Stimulated activated CD4-positive, alpha-beta T cell treated with anti-CD3 and anti-CD28 coated beads, Interleukin-1b, Interleukin-23, amount 100 ng/mL, for 48 hours (primary cell): ENCODE measurements at regions not wholly inside any gene's neighbourhood (a gene's known extent, or its start where the extent isn't known, plus 50 kb on each side); places are given as distances from the start of the nearest gene placed in this dataset.
"Not testable (repeated sequence)": the region's sequence is repeated elsewhere in the genome, so short reads cannot be mapped to it uniquely, and the experiment has no call there.

Source experiments
- DNase-seq: peaks from one replicate; pipeline ENCODE4 v3.0.0-alpha.2; 2020

DNA sequence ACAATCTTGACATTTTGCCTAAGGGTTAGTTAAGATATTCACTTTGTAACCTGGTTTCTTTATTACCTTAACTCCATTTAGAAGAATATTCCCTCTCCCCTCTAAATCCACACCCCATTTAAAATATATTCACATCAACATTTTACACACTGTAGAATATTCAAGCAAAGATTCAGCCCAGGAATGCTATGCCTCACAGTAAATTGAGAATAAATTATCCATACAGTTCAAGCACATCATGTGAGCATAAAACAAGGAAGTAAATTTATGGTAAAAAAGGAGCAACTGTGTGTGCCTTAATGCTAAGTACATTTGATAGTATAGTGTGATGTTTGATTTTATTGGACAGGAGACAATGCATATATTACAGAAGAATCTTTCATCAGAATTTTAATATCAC, 806.6 kb upstream of the KIF2B start:
- no peak for DNase-seq

DNA sequence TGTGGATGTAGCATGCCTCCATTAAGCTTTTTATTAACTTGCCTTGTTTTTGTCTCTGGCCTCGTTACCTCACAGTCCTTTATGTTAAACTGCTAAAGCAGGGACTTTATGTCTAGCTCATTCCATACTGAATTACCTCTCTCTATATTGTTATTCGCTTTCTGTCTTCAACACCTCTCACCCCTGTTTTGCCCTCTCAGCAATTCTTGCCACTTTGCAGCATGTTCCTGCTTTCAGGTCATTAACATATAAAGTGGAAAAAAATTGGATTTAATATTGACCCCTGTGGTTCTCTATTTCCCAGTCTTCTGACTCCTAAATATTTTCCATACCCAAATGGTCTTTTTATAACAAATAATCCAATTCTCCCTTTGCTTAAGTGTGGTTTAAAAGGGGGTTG, 810.4 kb upstream of the KIF2B start:
- DNase-seq, result no peak

DNA sequence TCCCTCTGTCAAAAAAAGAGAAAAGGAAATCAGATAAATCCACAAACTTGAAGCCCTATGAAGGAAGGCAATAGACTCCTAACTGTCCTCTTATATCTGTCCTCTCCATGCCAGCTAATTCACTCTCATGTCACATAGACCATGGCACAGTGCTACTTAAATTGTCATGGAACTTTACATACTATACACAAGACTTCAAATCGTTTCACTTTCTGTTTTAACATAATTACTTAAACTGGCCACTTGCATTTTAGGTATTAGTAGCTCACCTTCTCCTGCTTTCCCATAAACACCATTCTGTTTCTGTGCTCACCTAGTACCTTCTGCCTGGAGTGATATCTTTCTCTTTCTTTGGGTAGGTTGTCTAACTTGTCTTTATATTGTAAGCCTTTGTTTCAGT, 816.7 kb upstream of the KIF2B start:
- no peak for DNase-seq

DNA sequence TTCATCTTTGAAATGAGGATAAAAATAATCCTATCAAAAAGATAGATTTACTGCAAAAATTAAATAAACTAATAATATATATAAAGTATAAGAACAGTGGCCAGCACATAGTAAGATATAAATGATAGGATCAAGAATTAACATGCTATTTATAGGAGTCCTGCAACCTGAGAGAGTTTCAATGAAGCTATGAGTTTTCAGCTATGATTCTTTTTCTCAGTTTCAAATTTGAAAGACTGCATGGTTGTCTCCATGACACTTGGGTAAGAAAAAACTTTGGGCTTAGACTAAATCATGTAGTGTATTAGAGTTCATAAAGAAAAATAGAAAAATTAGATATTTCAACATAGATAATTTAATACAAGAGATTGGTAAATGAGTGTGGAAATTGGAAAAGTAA, 817.8 kb upstream of the KIF2B start:
- no peak for DNase-seq

DNA sequence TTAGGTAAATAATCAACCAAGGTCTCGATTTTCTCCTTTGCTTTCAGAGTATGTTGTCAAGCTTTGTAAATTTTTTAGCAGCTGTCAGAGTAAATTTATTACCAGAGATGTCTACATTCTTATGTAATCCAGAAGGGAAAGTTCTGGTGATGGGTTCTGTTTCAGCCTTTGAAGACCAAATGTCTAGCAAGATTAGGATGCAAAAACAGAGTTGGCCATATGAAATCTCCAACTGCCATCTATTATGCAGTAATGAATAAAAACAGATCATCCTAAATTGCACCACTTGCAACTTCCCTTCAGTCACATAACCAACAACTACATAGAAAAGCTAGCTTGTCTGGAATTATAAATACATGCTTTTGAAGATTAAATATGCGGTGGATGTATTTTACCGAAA, 826.8 kb upstream of the KIF2B start:
- DNase-seq, result no peak

DNA sequence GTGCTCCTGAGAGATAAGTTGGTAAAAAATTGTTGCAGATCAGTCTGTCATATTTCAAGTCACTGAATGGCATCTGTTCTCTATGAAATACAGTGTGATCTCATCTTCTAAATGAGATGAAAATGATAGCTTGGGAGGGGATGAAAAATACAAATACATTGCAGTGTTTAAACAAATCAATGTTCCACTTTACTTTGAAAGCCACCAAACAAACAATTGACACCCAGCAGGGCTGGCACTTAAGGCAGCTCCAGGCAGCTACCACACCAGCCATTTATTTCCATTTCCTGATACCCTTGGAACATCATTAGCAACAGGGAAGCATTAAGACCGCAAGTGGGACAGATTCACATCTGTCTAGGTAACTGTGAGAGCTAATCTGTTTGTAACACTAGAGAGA, 827.6 kb upstream of the KIF2B start:
- no peak for DNase-seq

DNA sequence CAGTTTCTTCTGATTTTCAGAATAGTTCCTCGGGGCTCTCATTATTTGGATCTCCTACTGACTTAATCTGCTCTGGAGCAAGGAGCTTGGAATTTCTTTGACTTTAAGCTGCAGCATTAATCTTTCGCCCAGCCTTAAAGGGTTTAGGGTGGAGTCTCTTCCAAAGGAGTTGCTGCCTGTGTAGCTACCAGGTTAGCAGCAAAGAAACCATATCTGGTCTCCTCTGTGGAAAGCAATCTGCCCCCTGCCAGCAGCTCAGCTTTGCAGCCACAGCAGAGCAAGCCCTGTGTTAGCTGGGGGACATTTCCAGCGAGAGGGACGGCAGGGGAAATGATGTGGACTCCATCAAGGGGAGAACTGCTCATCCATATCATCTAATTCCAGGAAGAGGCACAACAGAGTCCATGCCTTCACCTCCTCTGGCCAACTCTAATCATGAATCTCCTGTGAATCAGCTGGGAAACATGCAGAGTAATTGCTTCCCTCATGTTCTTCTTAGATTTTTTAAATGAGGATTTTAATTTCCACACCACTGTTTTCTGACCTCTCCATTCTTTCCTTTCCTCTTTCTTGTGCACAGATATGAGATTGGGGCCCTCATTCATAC, 827.6 kb upstream of the CA10 start:
- no peak for DNase-seq

DNA sequence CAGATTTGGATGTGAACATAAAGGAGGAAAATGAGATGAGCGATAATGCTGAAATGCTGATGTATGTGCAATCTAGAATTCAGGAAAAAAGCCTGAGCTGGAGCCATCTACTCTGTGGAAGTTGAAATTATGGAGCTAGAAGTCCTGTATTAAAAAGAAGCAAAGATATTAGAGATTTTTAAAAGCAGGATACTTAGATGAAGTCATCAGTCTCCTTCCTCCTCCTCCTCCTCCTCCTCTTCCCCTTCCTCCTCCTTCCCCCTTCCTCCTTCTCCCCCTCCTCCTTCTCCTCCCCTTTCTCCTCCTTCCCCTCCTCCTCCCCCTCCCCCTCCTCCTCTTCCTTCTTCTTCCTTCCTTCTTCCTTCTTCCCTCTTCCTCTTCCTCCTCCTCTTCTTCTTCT, 823.8 kb upstream of the CA10 start:
- DNase-seq, result no peak

DNA sequence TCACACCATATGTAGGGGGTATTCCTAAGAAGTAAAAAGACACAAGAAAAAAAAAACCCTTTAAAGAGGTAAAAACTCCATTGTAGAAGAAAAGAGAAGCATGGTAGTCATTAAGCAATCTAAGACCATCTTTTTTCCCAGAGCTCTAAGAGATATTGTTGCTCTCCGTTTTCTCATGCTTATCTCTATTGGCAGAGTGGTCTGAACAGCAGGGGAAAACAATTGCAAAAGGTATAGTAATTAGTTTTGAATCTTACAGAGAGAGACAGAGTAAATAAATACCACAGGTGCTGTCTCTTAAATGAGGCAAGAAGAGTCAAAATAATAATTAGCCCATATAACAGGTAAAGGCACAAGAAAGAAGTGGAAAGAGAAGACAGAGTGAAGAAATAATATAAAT, 821.4 kb upstream of the CA10 start:
- no peak for DNase-seq

DNA sequence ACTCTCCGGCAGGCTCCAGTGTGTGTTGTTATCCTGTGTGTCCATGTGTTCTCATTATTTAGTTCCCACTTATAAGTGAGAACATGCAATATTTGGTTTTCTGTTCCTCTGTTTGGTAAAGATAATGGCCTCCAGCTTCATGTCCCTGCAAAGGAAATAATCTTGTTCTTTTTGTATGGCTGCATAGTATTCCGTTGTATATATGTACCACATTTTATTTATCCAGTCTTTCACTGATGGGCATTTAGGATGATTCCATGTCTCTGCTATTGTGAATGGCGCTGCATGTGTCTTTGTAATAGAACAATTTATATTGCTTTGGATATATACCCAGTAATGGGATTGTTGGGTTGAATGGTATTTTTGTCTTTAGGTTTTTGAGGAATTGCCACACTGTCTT, 807.3 kb upstream of the CA10 start:
- no peak for DNase-seq

DNA sequence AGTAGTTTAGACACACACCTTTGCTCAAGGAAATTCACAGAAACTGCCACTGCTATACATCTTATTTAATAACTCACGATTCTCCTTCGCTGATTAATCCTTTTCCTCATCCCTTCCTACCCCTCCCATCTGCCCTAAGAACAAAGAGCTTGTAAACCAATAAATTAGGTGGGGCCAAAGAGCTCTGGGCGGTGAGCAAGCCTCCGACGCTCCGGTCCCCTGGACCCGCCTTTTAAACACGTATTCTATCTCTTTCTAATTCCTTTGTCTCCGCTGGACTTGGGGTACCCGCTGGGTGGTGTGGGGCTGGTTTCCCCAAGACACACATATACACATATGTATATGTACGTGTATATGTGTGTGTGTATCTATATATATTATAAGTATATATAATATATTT, 803.2 kb upstream of the CA10 start:
- not testable (repeated sequence) for DNase-seq

DNA sequence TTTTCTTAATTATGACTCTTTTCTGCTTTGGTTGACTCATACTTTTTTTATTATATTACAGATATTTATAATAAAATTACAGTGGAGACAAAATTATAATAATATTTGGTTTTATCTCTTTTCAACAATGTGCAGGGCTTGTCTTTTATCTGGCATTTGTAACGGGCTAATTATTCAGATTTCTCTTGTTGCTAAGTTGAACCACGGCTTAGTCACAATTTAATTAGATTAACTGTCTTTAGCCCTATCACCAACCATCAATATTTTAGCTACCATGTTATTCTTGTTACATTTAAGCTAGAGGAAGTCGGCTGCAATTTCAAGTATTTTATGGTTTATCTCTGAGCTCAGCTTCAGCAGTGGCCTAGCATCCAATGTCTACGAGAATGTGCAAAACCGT, 798.9 kb upstream of the CA10 start:
- DNase-seq, result no peak

DNA sequence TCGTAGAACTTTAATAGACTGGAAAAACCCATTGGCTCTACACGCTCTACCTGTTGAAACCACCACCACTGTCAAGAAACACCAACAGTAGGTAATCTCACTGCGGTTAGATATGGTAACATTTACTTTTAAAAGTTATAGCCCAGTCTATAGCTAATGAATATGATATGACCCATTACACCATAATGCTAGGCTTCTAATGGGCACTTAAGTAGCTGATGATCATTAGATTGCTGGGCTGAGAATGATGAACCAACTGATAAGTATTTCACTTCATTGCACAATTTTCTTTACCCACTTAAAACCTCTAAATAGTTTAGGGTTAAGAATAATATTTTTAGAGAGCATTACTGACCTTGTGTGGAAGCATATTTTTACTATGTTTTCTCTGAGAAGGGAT, 788.9 kb upstream of the CA10 start:
- no peak for DNase-seq

DNA sequence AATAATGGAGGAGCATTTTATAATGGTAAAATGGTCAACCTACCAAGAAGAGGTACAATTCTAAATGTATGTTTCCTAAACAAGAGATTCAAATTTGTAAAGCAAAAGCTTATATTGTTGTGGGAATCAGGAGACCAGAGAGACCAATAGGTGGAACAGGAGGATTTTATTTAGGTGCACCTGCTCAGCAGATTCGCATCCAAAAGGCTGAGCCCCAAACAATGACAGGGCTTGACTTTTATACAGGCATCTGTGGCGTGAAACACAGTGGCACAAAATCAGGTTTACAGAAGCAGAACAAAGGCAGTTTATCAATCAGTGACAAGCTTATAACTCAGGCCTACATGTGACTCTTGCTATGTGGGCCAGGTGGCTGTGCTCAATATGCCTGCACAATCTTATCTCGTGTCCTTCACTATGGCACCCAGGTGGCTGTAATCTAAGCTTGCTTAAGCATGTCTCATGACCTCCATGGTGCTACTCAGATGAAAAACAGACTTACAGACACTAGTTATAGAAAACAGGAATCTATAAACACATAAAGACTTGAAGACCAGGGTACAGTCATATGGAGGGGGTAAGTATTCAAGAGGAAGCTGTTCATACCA, 780.2 kb upstream of the CA10 start:
- no peak for DNase-seq

DNA sequence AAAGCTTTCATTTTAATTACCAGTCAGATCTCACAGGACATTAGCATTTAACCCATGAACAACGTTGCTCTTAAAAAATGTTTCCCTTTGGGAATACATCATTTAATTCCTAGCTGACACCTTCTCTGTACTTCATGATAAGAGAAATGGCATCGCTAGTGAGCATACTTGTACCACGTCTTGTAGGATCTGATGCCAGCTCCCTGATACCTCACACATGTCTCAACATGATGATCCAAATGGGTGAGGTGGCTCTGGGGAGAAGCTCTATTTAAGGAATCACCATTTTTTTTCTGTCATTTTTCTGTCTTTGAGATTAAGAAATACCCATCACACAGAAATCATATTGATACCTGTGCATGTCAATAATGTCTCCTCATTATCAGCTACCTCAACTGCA, 772.1 kb upstream of the CA10 start:
- no peak for DNase-seq

DNA sequence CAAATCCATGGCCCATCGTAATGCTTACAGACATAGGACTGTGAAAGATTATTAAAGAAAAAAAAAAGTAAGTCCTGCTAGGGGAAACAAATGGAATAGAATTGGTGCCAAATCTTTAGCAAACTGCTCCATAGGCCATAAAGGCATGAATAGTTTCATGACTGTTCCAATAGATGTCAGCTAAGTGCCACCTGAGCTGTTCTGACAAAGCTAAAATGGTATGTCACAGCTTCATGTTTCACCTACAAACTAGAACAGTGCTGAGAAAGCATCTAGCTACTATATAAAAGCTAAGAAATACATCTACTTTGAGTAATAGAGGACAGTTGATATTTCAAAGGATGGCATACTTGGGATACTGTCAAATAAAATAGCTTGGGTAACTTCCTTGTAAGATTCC, 771.6 kb upstream of the CA10 start:
- no peak for DNase-seq

DNA sequence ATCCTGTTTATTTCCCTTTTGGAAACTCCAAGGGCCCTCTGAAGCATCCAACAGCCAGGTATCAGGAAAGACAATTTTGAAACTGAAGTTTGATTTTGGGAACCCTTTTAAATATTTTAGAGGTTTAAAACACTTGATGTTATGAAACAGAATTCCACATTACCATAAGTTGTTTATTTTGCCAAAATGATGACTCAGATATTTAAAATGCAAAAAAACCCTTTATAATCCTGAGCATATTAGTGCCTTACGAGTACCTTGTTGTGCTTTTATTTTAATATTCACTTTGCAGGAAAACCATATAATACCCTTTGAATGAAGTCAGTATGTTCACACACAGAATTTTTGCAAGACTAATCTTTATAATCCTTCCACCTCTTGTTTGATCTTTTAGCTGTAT, 765.1 kb upstream of the CA10 start:
- no peak for DNase-seq

DNA sequence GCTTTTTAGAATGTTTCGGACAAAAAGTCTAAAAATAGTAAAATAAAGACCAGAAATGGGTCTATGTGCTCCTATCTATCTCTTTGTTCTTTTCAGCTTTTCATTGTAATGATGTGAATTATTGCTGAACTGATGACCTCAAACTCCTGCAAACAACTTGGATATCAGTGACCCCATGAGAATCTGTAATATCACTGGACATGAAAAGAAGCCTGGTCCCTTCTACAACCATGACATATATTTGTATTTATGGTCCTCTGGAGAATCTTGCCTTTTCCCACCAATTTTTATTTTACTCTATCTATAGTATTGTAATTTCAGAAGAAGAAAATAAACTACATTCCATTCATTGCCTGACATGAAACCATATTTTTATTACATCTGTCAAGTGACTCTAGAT, 740.7 kb upstream of the CA10 start:
- DNase-seq, result no peak

DNA sequence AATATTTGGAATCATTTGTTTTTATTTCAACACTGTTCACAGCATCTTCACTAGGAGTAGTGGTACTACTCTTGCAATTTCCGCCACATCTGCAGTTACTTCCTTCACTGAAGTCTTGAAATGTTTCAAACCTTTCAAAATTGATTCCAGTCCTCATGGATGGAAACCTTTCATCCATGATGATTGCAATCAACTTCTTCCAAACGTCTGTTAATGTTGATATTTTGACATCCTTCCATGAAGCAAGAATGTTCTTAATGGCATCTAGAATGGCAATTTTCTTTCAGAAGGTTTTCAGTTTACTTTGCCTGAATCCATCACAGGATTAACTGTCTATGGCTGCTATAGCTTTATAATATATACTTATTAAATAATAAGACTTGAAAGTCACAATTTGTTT, 736.8 kb upstream of the CA10 start:
- DNase-seq, result no peak

DNA sequence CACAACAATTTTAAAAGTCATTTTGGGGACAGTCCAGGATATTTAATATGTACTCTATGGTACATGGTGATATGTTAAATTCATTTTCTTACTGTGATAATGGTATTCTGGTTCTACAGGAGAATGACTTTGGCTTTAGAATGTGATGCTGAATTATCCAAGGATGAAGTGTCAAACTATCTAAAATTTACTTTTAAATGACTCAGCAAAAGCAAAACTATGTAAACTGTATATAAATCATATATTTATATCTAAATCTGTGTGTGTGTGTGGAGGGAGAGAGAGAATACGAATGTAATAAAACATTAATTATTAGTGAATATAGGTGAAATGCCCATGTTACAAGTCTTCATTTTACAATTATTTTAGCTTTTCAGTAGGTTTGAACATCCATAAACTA, 733.8 kb upstream of the CA10 start:
- no peak for DNase-seq

DNA sequence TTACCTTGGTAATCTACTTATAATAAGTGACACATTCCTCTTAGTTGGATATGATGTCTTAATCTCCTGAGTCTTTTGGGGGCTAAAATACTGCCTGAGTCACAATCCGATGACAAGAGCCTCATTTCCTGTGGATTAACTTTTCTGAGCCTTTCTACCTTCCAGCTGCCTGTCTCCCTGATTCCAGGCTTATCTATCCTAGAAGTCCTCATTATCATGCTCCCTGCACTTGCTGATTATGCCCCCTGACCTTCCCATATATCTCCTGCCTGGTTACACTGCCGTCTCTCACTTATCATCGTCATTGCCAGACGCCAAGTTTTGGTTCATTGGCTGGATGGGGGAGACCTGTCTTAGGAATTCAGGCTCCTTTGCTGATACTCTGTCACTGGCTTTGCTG, 727.4 kb upstream of the CA10 start:
- DNase-seq, result no peak

DNA sequence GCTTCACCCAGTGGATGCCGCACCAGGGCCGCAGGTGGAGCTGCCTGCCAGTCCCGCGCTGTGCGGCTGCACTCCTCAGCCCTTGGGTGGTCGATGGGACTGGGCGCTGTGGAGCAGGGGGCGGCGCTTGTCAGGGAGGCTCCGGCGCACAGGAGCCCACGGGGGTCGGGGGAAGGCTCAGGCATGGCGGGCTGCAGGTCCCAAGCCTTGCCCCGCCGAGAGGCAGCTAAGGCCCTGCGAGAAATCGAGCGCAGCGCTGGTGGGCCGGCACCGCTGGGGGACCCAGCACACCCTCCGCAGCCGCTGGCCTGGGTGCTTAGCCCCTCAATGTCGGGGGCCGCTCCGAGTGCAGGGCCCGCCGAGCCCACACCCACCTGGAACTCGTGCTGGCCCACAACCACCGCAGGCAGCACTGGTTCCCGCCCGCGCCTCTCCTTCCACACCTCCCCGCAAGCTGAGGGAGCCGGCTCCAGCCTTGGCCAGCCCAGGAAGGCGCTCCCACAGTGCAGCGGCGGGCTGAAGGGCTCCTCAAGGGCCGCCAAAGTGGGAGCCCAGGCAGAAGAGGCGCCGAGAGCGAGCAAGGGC, 725.5 kb upstream of the CA10 start:
- DNase-seq, result not testable (repeated sequence)

DNA sequence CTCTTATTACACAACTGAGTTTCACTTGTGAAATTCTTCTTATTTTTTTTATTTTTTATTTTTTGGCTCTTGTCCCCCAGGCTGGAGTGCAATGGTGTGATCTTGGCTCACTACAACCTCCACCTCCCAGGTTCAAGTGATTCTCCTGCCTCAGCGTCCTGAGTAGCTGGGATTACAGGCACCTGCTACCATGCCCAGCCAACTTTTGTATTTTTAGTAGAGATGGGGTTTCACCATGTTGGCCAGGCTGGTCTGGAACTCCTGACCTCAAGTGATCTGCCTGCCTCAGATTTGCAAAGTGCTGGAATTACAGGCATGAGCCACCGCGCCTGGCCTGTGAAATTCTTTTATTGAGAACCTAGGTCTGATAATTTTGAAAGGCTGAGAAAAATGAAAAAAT, 688.3 kb upstream of the CA10 start:
- DNase-seq, result not testable (repeated sequence)

DNA sequence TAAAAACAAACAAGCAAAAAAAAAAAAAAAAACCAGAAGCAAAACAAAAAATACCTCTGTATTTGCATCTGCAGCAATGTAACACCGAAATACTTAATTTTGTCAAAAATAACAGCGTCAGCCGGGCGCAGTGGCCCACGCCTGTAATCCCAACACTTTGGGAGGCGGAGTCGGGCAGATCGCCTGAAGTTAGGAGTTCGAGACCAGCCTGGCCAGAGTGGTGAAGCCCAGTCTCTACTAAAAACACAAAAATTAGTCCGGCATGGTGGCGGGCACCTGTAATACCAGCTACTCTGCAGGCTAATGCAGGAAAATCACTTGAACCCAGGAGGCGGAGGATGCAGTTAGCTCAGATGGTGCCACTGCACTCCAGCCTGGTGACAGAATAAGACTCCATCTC, 683.5 kb upstream of the CA10 start:
- no peak for DNase-seq

DNA sequence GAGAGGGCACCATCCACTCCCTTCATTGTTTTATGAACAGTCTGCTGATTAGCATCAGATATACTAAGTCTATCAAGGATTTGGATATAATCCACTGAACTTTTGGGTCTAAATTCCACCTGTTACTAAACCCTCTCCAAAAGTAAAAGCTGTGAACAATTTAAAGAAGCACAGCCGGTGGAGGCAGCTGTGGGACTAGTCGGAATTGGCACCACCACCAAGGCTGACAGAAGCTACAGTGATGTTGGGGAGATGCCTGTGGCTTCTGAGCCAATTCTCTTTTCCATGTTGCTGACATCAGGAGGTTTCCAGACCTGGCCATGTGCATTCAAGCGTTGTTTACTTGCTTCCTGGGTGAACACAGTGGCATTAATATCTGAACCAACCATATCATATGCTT, 679.0 kb upstream of the CA10 start:
- DNase-seq, result no peak
